ENCODE measurements at regions not wholly inside any gene's neighbourhood (a gene's known extent, or its start where the extent isn't known, plus 50 kb on each side); places are given as distances from the start of the nearest gene placed in this dataset.

- no peak for TF ChIP-seq POLR2A (IDR thresholded peaks at IDR 0.05)
- no peak for TF ChIP-seq CTCF (IDR thresholded peaks at IDR 0.05)
Observed at GRCh38 chr2:186919296-186919695, 70.3 kb upstream of the ZSWIM2 start.
